GM12878 (cell line): ENCODE measurements at regions not wholly inside any gene's neighbourhood (a gene's known extent, or its start where the extent isn't known, plus 50 kb on each side); places are given as distances from the start of the nearest gene placed in this dataset.

Experiments
- ATAC-seq: fragments of 200-7000 bp; cut with Tn5 transposase; 3 replicates; pipeline ENCODE4 v1.9.1; 2020; ENCODE audit warnings: mild to moderate bottlenecking, moderate library complexity
- BruUV-seq: library from RNA; stranded (reverse); fragments of 400-500 nt; replicated peaks from 2 replicates; lab custom pipeline; 2021; lab: Mats Ljungman, UMichigan
- CTCF ChIA-PET: fragments of 300-600 bp; sonication (Branson Sonifier 250); formaldehyde crosslinking; extraction: SDS; loops from one replicate; lab custom pipeline; 2021; ENCODE audit warnings: inconsistent platforms; lab: Yijun Ruan, JAX
- POLR2A ChIA-PET: fragments of 350-600 bp; formaldehyde crosslinking; extraction: SDS; loops from one replicate; lab custom pipeline; 2021; ENCODE audit warnings: inconsistent platforms; lab: Charles Lee
- RAD21 ChIA-PET: fragments of 300-600 bp; sonication (Branson Sonifier 250); formaldehyde crosslinking; loops from one replicate; lab custom pipeline; 2023; ENCODE audit warnings: antibody characterized with exemption; ENCODE audit not compliant: unreplicated experiment; lab: Charles Lee
- SMC1A ChIA-PET: fragments of 300-600 bp; sonication (Branson Sonifier 250); formaldehyde crosslinking; loops from one replicate; lab custom pipeline; 2023; ENCODE audit not compliant: unreplicated experiment, uncharacterized antibody; lab: Charles Lee
- DNase-seq: peaks from one replicate; pipeline ENCODE4 v3.0.0-alpha.2; 2011; ENCODE audit warnings: low read depth, low spot score
- FAIRE-seq: peaks from 3 replicates; lab custom pipeline; 2011; peaks lifted over from hg19 to GRCh38; lab: Jason Lieb, UNC
- H2AFZ ChIP-seq: 2 replicates; pipeline ENCODE4 v1.6.0; 2011; ENCODE audit warnings: low read depth, low read length, control low read depth; ENCODE audit not compliant: control insufficient read depth
- H3K27ac ChIP-seq: 2 replicates; pipeline ENCODE4 v1.5.1; 2011; ENCODE audit warnings: control low read depth; ENCODE audit not compliant: control insufficient read depth, insufficient read depth
- H3K27me3 ChIP-seq, 2 experiments: replicated peaks in 1 of 2; 2 replicates each; pipeline versions ENCODE4 v1.6.0 to v1.6.1; 2011; ENCODE audit warnings: low read length in 1 of 2; ENCODE audit not compliant: control insufficient read depth in 2 of 2, insufficient read depth in 2 of 2
- H3K36me3 ChIP-seq, 2 experiments: 2 replicates each; pipeline ENCODE4 v1.5.1; 2011; ENCODE audit warnings: low read length in 1 of 2; ENCODE audit not compliant: control insufficient read depth in 2 of 2, insufficient read depth in 2 of 2
- H3K4me1 ChIP-seq: 2 replicates; pipeline ENCODE4 v1.6.1; 2011; ENCODE audit warnings: mild to moderate bottlenecking, low read length, moderate library complexity, mixed read lengths; ENCODE audit not compliant: control insufficient read depth, insufficient read depth
- H3K4me2 ChIP-seq: 2 replicates; pipeline ENCODE4 v1.6.0; 2011; ENCODE audit warnings: control low read depth; ENCODE audit not compliant: control insufficient read depth, insufficient read depth
- H3K4me3 ChIP-seq: fragments of 200-600 bp; sonication (generic); 2 replicates; pipeline ENCODE4 v1.5.1; 2016
- H3K79me2 ChIP-seq: 2 replicates; pipeline ENCODE4 v1.6.0; 2011; ENCODE audit warnings: low read length; ENCODE audit not compliant: control insufficient read depth, insufficient read depth
- H3K9ac ChIP-seq: 2 replicates; pipeline ENCODE4 v1.8.0; 2011; ENCODE audit warnings: low read length, control low read depth, mixed read lengths; ENCODE audit not compliant: control insufficient read depth, insufficient read depth
- H3K9me3 ChIP-seq: replicated peaks from 3 replicates; pipeline ENCODE4 v1.5.1; 2011; ENCODE audit warnings: mild to moderate bottlenecking, low read length; ENCODE audit not compliant: control insufficient read depth, insufficient read depth
- H4K20me1 ChIP-seq: 2 replicates; pipeline ENCODE4 v1.6.0; 2011; ENCODE audit not compliant: control insufficient read depth, insufficient read depth
- CEBPB ChIP-seq, 2 experiments: fragments of 150-350 bp in 1 of 2; IDR thresholded peaks; 2 replicates each; pipeline ENCODE4 v1.6.1; 2012 to 2014; ENCODE audit warnings: low read depth in 2 of 2, low read length in 2 of 2, borderline replicate concordance in 1 of 2, inconsistent platforms in 1 of 2
- DPF2 ChIP-seq: fragments of 450-650 bp; IDR thresholded peaks from 2 replicates; pipeline ENCODE4 v1.6.1; 2017; ENCODE audit warnings: mild to moderate bottlenecking
- ESRRA ChIP-seq: IDR thresholded peaks from 2 replicates; pipeline ENCODE4 v1.6.1; 2012; ENCODE audit warnings: mild to moderate bottlenecking, low read length, improper control_type of control experiment
- FOXM1 ChIP-seq: IDR thresholded peaks from 2 replicates; pipeline ENCODE4 v1.6.1; 2012; ENCODE audit warnings: low read depth, mild to moderate bottlenecking, inconsistent platforms, low read length, moderate library complexity
- LARP7 ChIP-seq: fragments of 450-650 bp; IDR thresholded peaks from 2 replicates; pipeline ENCODE4 v1.6.1; 2017; ENCODE audit warnings: mild to moderate bottlenecking
- MYC ChIP-seq: IDR thresholded peaks from 2 replicates; pipeline ENCODE4 v1.6.1; 2011; ENCODE audit warnings: mild to moderate bottlenecking, low read length, moderate library complexity, inconsistent platforms; ENCODE audit not compliant: insufficient read depth, insufficient replicate concordance, insufficient read length, severe bottlenecking
- PAX8 ChIP-seq: fragments of 450-650 bp; IDR thresholded peaks from 2 replicates; pipeline ENCODE4 v1.6.1; 2017; ENCODE audit warnings: mild to moderate bottlenecking, moderate library complexity
- POLR2AphosphoS5 ChIP-seq: IDR thresholded peaks from 2 replicates; pipeline ENCODE4 v1.6.1; 2011; ENCODE audit warnings: mild to moderate bottlenecking, low read length, inconsistent platforms
- STAT1 ChIP-seq: fragments of 450-650 bp; conservative IDR thresholded peaks from 2 replicates; pipeline ENCODE4 v1.6.1; 2014; ENCODE audit warnings: antibody characterized with exemption, mild to moderate bottlenecking
- TCF12 ChIP-seq: IDR thresholded peaks from 2 replicates; pipeline ENCODE4 v1.6.1; 2011; ENCODE audit warnings: low read depth, mild to moderate bottlenecking, low read length
- ZBTB33 ChIP-seq: fragments of 450-650 bp; IDR thresholded peaks from 2 replicates; pipeline ENCODE4 v1.6.1; 2017; ENCODE audit warnings: mild to moderate bottlenecking
- ZBTB4 ChIP-seq: fragments of 450-650 bp; formaldehyde crosslinking; IDR thresholded peaks from 2 replicates; pipeline ENCODE4 v1.4.0; 2022; ENCODE audit warnings: mild to moderate bottlenecking, moderate library complexity
- ZBTB40 ChIP-seq: fragments of 450-650 bp; IDR thresholded peaks from 2 replicates; pipeline ENCODE4 v1.6.1; 2016; ENCODE audit warnings: mild to moderate bottlenecking, moderate library complexity, borderline replicate concordance
- WGBS: methylation state at CpG from one replicate; pipeline ENCODE4 v1.1.6; 2016; ENCODE audit warnings: low lambda C conversion rate; ENCODE audit not compliant: insufficient replicate concordance, insufficient coverage; ENCODE audit errors: missing lambda C conversion rate; 5-methylcytosine and 5-hydroxymethylcytosine counted together
- in situ Hi-C: fragments of 300-500 bp; cut with MboI; formaldehyde crosslinking; loops from 9 replicates; pipeline ENCODE4 v1.14.3; 2018; ENCODE audit warnings: mixed read lengths
- intact Hi-C: fragments of 100-400 bp; cut with micrococcal nuclease; formaldehyde crosslinking; loops from one replicate; pipeline ENCODE4 v1.14.2; 2022; ENCODE audit not compliant: unreplicated experiment

GRCh38 chr10:91146146-91146545 lies 74.3 kb upstream of the PCGF5 start:
- ChIA-PET SMC1A (no interaction called here), POLR2A (no interaction called here), RAD21 (no interaction called here), CTCF (no interaction called here)
- no peak overlapping the region for H3K27ac ChIP-seq
- no peaks in the 10 kb centered on the region for H4K20me1 ChIP-seq
- H3K4me1 ChIP-seq, result no peaks in the 10 kb centered on the region; the same call in 1 of the 2 replicates
- DNase-seq, result no peak
- H3K27me3 ChIP-seq, result no peaks in the 10 kb centered on the region
- in situ Hi-C loops, result no loop called here
- no peak overlapping the region for H3K9ac ChIP-seq
- H3K79me2 ChIP-seq, result no peaks in the 10 kb centered on the region
- no peak overlapping the region for H2AFZ ChIP-seq
- H3K36me3 ChIP-seq, result no peaks in the 10 kb centered on the region
- no peaks in the 10 kb centered on the region; the same call in 2 of the 3 replicates for H3K9me3 ChIP-seq
- 76% methylated on average over 1 of the region's 1 CpG for WGBS
- ATAC-seq, result no peak
- H3K4me2 ChIP-seq, result no peak overlapping the region
- no TSS peak for BruUV-seq
- TF ChIP-seq CEBPB (IDR thresholded peaks at IDR 0.05; ENCODE audit: borderline replicate concordance in 1 of 2, low read depth in 2 of 2, low read length in 2 of 2), result no peak
- TF ChIP-seq ESRRA, result no peak
- TF ChIP-seq PAX8, result no peak
- no peak for TF ChIP-seq MYC
- no peak for TF ChIP-seq ZBTB33
- no peak for TF ChIP-seq ZBTB40
- no peak for TF ChIP-seq POLR2AphosphoS5
- TF ChIP-seq TCF12, result no peak
- no peak for TF ChIP-seq LARP7
- no peak for TF ChIP-seq ZBTB4 (CRISPR knock-in tag)
- no peak for TF ChIP-seq DPF2
- no peak for TF ChIP-seq STAT1
- no peak for TF ChIP-seq FOXM1
- intact Hi-C loops, result no loop called here
- no peak for FAIRE-seq
- no peak overlapping the region for H3K4me3 ChIP-seq
